COR-L47 (cell line): ENCODE measurements at regions not wholly inside any gene's neighbourhood (a gene's known extent, or its start where the extent isn't known, plus 50 kb on each side); places are given as distances from the start of the nearest gene placed in this dataset.

Source experiments
- DNase-seq: peaks from one replicate; lab custom pipeline; 2025; lab: John Stamatoyannopoulos, UW

DNA sequence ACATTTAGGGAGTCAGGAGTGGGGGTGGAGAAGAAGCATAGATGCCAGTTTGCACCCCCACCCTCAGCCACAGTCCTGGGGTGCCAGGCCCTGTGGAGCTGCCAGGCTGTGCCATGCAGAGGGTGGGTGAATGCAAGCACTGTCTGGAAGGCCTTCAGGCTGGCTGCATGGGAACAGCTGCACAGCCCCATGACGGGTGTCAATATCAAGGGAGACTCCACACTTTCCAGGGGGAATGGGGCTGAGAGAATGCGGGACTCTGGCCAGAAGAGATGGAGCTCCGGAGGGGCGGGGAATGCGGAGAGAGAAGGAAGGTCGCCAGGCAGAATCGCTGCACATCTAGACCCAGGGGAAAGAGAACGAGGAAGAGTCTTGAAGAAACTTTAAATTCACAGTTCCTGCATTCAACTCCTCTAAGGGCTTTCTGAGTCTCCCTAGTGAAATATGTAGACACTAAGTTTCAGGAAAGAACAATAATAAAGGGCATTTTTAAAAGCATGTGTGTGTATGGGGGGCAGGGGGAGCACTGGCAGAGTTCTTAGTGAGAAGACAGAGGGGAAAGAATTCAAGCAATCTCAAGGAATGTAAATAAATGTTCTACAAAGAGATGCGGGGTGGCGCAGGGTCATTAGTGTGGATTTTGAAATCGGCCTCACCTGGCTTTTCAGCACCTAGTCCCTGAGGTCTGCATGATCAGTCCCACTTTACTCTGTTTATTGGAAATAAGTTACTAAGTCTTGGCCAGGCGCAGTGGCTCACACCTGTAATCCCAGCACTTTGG lies 59.1 kb downstream of the BOD1 start:
- no peak for DNase-seq

DNA sequence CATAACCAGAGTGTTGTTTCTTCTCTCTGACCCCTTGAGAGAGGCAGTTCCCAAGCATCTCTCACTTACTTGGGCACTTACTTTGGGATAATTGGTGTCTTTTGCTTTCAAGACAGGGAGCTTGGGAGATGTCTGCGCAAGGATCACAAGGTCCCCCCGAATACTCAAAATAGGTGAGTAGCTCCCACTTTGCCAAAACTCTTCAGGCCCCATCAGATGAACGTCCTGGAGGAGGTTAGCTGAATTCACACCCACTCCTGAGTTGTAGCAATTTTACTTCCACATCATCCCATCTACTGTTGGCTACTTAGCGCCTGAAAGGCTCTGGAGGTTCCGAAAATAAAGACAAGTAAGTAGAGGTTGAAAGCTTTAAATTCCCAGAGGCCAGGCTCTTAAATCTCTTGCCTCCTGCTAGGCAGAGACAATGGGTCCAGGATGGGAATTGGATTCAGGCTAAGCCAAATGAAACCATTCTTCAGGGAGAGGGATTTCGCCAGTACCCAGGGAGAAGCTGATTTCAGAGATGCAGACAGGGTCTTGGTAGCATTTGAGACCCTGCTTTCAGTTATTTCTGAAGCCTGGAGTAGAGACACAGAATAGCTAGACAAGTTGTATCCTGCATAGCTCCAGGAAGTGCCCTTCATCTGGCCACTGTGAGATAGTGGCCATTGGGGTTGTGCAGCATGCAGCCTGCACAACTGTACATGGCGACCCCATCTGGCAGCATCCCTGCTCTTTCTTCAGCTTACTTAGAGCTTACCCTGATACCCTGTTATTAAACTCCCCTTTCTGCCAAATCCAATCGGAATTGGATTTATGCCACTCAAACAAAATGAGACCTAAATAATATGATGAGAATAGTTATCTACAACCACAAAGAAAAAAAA lies 60.1 kb downstream of the BOD1 start:
- no peak for DNase-seq

DNA sequence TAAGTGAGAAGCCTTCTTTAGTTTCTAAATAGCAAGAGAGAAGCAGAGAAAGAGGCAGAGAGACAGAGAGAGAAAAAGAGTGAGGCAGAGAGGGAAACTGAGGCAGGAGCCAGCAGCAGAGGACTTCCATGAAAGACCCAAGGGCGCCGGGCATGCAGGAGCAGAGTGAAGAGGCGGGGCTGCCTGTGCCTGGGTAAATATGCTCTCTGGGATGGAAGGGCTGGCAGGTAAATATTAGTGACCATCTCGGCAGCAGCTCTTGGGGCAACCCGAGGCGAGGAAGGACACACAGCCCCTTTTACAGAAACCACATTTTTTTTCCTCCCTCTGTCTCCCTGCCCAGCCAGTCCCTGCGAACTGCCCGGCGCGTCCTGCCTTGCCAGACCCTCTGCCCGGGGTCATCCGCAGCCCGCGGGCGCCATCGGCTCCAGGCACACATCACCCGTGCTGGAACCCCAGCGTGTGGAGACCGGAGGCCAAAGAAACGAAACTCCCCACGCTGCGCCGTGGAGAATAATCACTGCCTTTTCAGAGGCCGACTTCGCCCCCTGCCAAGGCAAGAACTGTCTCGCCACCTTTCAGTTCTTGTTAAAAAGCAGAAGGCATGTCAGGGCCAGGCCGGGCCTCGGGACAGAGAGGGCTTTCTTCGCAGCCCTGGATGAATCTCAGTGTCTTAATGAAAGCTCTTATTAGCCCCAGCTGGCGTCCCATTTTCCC lies 61.3 kb downstream of the BOD1 start:
- DNase-seq, result no peak

DNA sequence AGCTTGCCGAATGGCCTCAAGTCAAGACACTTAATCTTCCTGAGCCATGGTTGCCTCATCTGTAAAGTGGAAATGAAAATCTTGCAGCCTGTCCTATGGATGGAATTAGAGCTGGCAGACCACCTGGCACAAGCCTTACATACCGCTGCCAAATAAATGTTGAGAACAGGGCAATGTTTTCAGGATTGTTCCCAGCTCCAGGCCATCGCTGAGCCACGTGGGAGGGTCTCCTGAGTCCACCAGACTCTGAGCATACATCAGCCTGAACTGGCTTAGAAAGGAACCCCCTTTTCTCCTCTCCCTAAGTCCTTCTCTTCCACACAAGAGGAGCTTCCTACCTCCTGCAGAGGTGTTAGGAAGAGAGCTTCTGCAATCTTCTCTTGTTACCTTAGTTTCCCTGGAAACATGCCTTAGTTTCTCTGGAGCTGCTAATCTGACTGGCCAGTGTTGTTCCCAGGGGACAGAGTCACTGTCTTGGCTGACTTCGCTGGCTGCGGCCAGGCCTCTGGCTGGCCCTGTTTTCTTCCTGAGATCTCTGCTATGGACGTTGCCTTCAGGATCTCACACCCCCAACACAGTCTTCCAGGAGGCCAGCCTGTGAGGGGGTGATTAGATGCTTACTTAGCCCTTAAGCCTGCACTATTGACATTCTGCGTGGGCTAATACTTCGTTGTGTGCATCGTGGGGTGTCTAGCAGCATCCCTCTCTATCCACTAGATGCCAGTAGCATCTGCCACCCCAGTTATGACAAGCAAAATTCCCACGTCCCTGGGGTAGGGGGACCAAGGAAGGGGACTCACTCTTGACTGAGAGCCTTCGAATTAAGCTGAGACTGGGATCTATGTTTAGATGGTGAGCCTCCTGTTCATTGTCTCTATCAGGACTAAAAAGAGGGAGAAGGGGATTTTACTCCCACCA lies 62.2 kb downstream of the BOD1 start:
- DNase-seq, result no peak

- no peak for DNase-seq
Measured at GRCh38 chr5:173550641-173551040, 65.8 kb downstream of the BOD1 start.

- DNase-seq, result no peak
Measured at GRCh38 chr5:173549644-173550043, 66.8 kb downstream of the BOD1 start.

DNA sequence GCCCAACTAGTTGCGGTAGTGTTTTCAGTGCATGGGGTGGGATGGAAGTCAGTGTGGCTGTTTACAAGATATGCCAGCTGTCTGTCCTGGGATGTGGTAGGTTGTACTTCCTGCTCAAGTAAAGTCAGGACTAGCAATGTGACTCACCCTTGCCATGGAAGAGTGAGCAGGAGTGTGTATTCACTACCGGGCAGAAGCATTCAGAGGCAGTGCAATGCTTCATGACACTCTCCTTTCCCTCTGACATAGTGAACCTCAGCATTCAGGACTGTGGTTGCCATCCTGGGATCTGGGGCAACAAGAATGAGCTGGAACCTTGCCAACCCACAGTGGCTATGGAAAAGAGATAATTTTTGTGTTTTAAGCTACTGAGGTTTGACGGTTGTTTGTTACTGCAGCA lies 68.9 kb downstream of the BOD1 start:
- DNase-seq, result no peak

- no peak for DNase-seq
Measured at GRCh38 chr5:173542964-173543363, 73.5 kb downstream of the BOD1 start.

DNA sequence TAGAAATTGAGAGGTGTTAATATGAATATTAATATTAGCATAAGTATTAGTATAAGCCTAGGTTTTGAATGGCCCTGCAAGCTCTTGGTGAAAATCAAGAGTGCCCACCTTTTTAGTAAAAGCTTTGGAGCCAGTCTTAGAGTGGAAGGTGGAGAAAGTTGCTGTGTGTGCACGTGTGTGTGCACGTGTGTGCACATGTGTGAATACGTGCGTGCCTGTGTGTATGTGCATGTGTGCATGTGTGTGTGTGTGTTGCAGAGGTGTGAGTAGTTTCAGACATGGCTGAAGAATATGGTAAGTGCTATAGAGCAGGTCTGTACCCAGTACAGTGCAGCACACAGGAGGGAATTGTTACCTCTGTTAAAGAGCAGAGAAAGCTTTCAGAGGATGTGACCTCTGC lies 74.3 kb downstream of the BOD1 start:
- no peak for DNase-seq

GRCh38 chr5:173538654-173539053 lies 77.8 kb downstream of the BOD1 start:
- no peak for DNase-seq

GRCh38 chr5:173538018-173538417 lies 78.4 kb downstream of the BOD1 start:
- DNase-seq, result no peak

- no peak for DNase-seq
Measured at GRCh38 chr5:173537228-173537627, 79.2 kb downstream of the BOD1 start.

GRCh38 chr5:173535976-173536639 lies 80.3 kb downstream of the BOD1 start:
- DNase-seq, result no peak

- no peak for DNase-seq
Measured at GRCh38 chr5:173535166-173535975, 81.1 kb downstream of the BOD1 start.

GRCh38 chr5:173534664-173535063 lies 81.8 kb downstream of the BOD1 start:
- no peak for DNase-seq

- DNase-seq, result no peak
Measured at GRCh38 chr5:173534031-173534430, 82.4 kb downstream of the BOD1 start.

GRCh38 chr5:173532689-173533250 lies 83.7 kb downstream of the BOD1 start:
- DNase-seq, result no peak

GRCh38 chr5:173531863-173532262 lies 84.6 kb downstream of the BOD1 start:
- no peak for DNase-seq

DNA sequence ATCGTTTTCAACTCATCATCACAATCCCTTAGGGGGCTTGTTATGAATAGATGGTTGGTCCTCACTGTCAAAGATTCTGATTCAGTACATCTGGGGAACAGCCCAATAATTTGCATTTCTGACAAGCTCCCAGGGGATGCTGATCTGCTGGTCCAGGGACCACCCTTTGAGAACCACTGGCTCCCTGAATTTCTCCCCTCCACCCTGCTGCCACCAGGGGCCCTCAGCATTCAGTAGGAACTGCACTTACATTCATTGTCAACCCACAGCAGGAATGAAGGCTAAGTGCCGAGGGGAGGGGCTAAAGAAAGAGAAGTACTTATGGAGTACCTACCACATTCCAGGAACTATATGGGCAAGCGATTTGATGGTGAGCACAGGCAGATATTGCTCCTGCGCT lies 85.9 kb downstream of the BOD1 start:
- DNase-seq, result no peak

DNA sequence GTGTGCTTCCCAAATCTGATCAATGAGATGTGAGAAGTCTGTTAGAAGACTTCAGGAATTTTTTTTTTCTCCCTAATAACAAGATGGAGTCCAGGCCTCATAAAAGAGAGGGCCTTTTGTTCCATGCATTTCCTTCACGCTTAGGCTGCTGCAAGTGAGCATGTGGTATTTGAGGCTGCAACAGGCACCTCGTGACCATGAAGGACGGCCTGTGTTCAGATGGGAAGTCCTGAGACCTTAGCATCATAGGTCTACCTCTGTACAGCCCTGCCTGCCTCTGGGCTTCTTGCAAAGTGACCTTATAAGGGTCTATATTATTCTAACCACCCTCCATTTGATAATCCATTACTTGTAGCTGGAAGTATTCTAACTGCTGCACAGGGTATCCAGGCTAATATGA lies 86.6 kb downstream of the BOD1 start:
- DNase-seq, result no peak
